Prostate gland (tissue), 2 donors: ENCODE measurements at regions not wholly inside any gene's neighbourhood (a gene's known extent, or its start where the extent isn't known, plus 50 kb on each side); places are given as distances from the start of the nearest gene placed in this dataset.

ENCODE experiments used
- DNase-seq: peaks from one replicate; pipeline ENCODE4 v3.0.0-alpha.2; 2019; ENCODE audit warnings: low spot score
- H3K27ac ChIP-seq, 2 donors: fragments of 200-600 bp; sonication (generic); 2 replicates each; pipeline ENCODE4 v1.5.1; 2017 to 2019
- H3K27me3 ChIP-seq: fragments of 200-600 bp; sonication (generic); replicated peaks from 2 replicates; pipeline ENCODE4 v1.5.1; 2019; ENCODE audit not compliant: insufficient read depth
- H3K36me3 ChIP-seq, 2 donors: fragments of 200-600 bp; sonication (generic); 1 replicate in 1 of 2; 2 replicates in 1 of 2; pipeline versions ENCODE4 v1.5.1 to v1.8.1; 2017 to 2019
- H3K4me1 ChIP-seq: fragments of 200-600 bp; sonication (generic); replicated peaks from 2 replicates; pipeline ENCODE4 v1.5.1; 2019
- H3K4me3 ChIP-seq, 2 donors: fragments of 200-600 bp; sonication (generic); 2 replicates each; pipeline ENCODE4 v1.5.1; 2017 to 2019
- H3K9me3 ChIP-seq: fragments of 200-600 bp; sonication (generic); 2 replicates; pipeline ENCODE4 v1.5.1; 2017
- POLR2A ChIP-seq: fragments of 450-650 bp; IDR thresholded peaks from one replicate; pipeline ENCODE4 v1.6.1; 2016; ENCODE audit warnings: antibody characterized with exemption, mild to moderate bottlenecking
- POLR2AphosphoS5 ChIP-seq: sonication (generic); formaldehyde crosslinking; IDR thresholded peaks from one replicate; pipeline ENCODE4 v1.6.1; 2017; ENCODE audit warnings: antibody characterized with exemption
- WGBS: methylation state at CpG from one replicate; pipeline ENCODE4 v1.1.5; 2018; 5-methylcytosine and 5-hydroxymethylcytosine counted together
- intact Hi-C: fragments of 100-400 bp; cut with DNase I; formaldehyde crosslinking; loops from one replicate; pipeline ENCODE4 v1.14.2; 2022
- TF ChIP-seq, protein P1 (sequence below), 4 experiments: fragments of 200-600 bp in 2 of 4; fragments of 450-650 bp in 2 of 4; sonication (generic) in 2 of 4; IDR thresholded peaks; 1 replicate in 3 of 4; 2 replicates in 1 of 4; pipeline ENCODE4 v1.5.1; 2016 to 2019; ENCODE audit warnings: antibody characterized with exemption in 4 of 4, mild to moderate bottlenecking in 2 of 4, moderate library complexity in 2 of 4

GRCh38 chr9:86660146-86660943 lies 287.0 kb downstream of the GAS1 start:
- H3K4me1 ChIP-seq = no peaks in the 10 kb centered on the region
- no peak overlapping the region for H3K27ac ChIP-seq
- no peak overlapping the region for H3K4me3 ChIP-seq
- H3K9me3 ChIP-seq = no peaks in the 10 kb centered on the region
- DNase-seq = no peak
- no peak for TF ChIP-seq POLR2AphosphoS5
- TF ChIP-seq, protein P1, sequence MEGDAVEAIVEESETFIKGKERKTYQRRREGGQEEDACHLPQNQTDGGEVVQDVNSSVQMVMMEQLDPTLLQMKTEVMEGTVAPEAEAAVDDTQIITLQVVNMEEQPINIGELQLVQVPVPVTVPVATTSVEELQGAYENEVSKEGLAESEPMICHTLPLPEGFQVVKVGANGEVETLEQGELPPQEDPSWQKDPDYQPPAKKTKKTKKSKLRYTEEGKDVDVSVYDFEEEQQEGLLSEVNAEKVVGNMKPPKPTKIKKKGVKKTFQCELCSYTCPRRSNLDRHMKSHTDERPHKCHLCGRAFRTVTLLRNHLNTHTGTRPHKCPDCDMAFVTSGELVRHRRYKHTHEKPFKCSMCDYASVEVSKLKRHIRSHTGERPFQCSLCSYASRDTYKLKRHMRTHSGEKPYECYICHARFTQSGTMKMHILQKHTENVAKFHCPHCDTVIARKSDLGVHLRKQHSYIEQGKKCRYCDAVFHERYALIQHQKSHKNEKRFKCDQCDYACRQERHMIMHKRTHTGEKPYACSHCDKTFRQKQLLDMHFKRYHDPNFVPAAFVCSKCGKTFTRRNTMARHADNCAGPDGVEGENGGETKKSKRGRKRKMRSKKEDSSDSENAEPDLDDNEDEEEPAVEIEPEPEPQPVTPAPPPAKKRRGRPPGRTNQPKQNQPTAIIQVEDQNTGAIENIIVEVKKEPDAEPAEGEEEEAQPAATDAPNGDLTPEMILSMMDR (IDR thresholded peaks at IDR 0.05) = no peak
- H3K36me3 ChIP-seq = no peaks in the 10 kb centered on the region
- 66% methylated on average over 7 of the region's 7 CpGs for WGBS
- intact Hi-C loops = no loop called here
- no peaks in the 10 kb centered on the region for H3K27me3 ChIP-seq

- H3K27me3 ChIP-seq = no peaks in the 10 kb centered on the region
- WGBS = 69% methylated on average over 3 of the region's 3 CpGs
- TF ChIP-seq POLR2AphosphoS5 (no peak), POLR2A (no peak)
- TF ChIP-seq, protein P1 (IDR thresholded peaks at IDR 0.05) = no peak
- no peaks in the 10 kb centered on the region for H3K9me3 ChIP-seq
- DNase-seq = no peak
- intact Hi-C loops = no loop called here
- H3K4me3 ChIP-seq = no peak overlapping the region
- H3K36me3 ChIP-seq = no peaks in the 10 kb centered on the region
- no peak overlapping the region for H3K27ac ChIP-seq
- no peaks in the 10 kb centered on the region for H3K4me1 ChIP-seq
These were observed 287.8 kb downstream of the GAS1 start for GRCh38 chr9:86659413-86660046.

GRCh38 chr9:86655147-86655546 lies 292.2 kb downstream of the GAS1 start:
- intact Hi-C loops = no loop called here
- H3K4me3 ChIP-seq = no peak overlapping the region
- no peaks in the 10 kb centered on the region for H3K27me3 ChIP-seq
- no peak for DNase-seq
- H3K36me3 ChIP-seq = no peaks in the 10 kb centered on the region
- no peaks in the 10 kb centered on the region for H3K4me1 ChIP-seq
- no peaks in the 10 kb centered on the region for H3K9me3 ChIP-seq
- no peak overlapping the region for H3K27ac ChIP-seq
- TF ChIP-seq, protein P1 (IDR thresholded peaks at IDR 0.05) = no peak
- no peak for TF ChIP-seq POLR2A
- TF ChIP-seq POLR2AphosphoS5 = no peak

- TF ChIP-seq POLR2AphosphoS5 (no peak), POLR2A (no peak)
- TF ChIP-seq, protein P1 (IDR thresholded peaks at IDR 0.05) = no peak
- Histone ChIP-seq H3K9me3 (no peaks in the 10 kb centered on the region), H3K4me1 (no peaks in the 10 kb centered on the region), H3K36me3 (no peaks in the 10 kb centered on the region), H3K27ac (no peak overlapping the region), H3K4me3 (no peak overlapping the region), H3K27me3 (no peaks in the 10 kb centered on the region)
- intact Hi-C loops = no loop called here
- 84% methylated on average over 3 of the region's 3 CpGs for WGBS
- DNase-seq = no peak
These were observed 293.8 kb downstream of the GAS1 start for GRCh38 chr9:86653466-86653865.

GRCh38 chr9:86652736-86653135 lies 294.6 kb downstream of the GAS1 start:
- Histone ChIP-seq H3K4me3 (no peak overlapping the region), H3K27ac (no peak overlapping the region), H3K27me3 (no peaks in the 10 kb centered on the region), H3K9me3 (no peaks in the 10 kb centered on the region), H3K36me3 (no peaks in the 10 kb centered on the region), H3K4me1 (no peaks in the 10 kb centered on the region)
- 69% methylated on average over 2 of the region's 2 CpGs for WGBS
- no peak for DNase-seq
- intact Hi-C loops = no loop called here
- TF ChIP-seq, protein P1 (IDR thresholded peaks at IDR 0.05) = no peak
- TF ChIP-seq POLR2A = no peak
- no peak for TF ChIP-seq POLR2AphosphoS5
